ENCODE measurements at regions not wholly inside any gene's neighbourhood (a gene's known extent, or its start where the extent isn't known, plus 50 kb on each side); places are given as distances from the start of the nearest gene placed in this dataset.

DNA sequence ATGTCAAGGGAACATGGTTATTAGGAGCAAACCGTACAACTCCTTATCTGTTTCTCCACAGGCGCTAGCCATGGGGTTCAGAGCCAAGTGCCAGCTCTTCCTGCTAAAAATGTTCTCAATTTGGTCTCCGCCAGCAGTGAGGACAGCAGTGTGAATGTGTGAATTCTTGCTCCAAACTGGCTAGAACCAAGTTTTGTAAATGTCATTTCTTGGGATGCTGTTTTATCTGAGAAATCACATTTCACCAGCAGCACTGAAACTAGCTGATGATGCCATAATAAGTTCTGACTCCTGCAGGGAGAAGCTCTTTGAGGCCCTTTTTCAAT lies 140.6 kb upstream of the LGALSL start:
- DNase-seq (ENCODE audit: low read depth in 1 of 2, low spot score in 1 of 2): no peak

DNA sequence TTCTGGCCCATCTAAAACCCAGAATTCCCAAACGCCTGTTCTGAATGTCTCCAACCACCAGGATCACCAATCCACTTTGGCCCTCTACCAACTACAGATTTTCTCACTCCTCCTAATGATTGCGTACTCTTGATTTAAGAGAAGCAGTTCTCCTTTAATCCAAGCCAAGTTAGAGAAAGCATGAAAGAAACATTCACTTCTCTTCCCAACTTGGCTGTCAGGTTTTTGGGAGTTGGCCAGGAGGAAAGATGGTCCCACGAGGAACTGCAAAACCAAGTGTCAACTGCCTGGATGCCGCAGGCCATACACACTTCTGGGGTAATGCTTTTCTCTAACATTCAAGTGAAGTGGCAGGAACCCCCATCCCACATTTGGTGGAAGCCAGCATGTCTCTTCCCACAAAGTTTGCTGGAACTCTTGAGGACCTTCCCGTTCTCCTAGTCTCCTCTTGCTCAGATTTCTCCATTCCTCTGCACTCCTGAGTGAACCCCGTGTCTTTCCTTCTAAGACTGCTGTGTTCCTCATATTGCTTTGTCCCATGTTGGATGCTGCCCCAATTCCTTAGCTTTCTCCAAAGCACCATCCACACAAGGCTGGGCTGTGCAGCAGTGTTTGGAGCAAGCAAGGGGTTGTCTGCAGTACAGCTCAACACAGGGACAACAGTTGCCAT lies 138.5 kb upstream of the LGALSL start:
- no peak for DNase-seq (ENCODE audit: low read depth in 1 of 2, low spot score in 1 of 2)

DNA sequence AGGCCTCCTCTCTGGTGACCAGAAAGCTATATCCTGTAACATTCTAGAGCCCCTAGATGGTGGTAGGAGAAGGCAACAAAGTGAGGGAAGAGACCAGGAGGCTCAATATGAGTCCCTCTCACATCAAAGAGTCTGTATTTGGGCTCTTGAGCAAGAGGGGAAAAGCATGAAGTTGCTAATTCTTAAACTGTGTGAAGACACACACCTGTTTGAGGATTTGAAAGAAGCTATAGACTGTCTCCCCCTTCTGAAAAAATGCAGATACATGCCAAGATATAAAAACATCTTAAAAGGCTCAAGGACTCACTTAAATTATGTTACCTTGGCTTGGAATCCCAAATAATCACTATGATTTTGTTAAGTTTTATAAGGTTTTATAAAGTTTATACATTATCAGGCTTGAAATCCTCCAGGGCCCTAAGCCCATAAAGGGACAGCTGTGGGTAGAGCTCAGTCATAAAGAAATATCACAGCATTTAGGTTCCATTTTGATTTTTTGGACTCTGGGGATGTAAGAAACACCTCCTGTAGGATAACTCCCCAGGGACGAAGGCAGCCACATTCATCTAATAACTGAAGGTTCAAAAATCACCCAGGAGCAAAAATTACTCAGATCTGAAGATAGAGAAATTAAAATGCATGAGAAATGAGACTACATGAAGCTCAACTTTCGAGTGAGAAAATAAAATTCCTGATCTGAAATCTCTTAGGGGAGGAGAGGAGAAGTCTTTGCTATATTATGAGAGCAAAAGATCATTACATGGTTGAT lies 136.1 kb upstream of the LGALSL start:
- no peak for DNase-seq (ENCODE audit: low read depth in 1 of 2, low spot score in 1 of 2)

DNA sequence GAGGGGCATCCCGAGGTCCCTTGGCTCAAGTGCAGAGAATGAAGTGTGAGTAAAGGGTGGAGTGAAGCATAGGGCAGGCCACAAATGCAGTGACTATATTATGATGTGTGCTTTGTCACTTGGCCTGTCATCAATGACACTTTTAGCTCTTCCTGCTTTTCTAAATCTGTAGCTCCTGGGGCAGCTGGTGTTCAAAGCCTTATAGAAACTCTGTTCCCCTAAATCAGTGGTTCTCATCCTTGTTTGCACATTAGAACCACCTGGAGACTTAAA lies 135.6 kb upstream of the LGALSL start:
- DNase-seq (ENCODE audit: low read depth in 1 of 2, low spot score in 1 of 2): no peak

DNA sequence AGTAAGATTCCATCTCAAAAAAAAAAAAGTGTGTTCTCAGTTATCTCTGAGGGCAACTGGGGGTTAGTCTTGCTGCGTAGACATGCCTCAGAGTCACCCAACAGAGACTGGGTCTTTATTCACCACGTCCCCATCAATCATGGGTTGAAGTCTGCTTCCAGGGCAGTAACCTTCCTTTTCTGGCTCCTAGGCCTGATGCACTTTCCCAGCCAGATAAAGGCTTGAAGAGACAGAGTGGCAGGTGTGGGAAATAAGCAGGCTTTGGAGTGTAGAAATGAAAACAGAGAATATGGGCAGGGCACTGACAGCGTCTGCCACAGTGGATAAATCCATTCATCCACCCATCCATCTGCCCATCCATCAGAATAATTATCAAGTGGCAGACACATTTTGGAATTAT lies 134.1 kb upstream of the LGALSL start:
- DNase-seq (ENCODE audit: low read depth in 1 of 2, low spot score in 1 of 2): no peak

DNA sequence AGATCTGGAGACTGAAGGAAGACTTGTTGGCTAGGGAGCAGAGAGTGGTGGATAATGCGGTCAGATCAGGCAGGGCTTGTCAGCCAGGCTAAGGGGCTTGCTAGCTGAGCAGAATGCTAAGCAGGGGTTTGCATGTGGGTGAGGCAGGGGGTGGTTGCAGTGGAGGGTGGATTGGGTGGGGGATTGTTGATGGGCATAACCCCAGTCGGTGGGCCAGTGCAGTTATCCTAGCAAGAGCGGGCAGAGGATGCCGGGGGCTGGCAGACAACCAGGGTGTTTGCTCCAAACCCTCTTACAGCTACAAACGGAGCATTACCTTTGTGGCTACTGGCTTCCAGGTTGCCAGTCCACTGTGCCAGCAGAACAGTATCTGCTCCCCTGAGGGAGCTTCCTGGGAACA lies 131.5 kb upstream of the LGALSL start:
- DNase-seq (ENCODE audit: low read depth in 1 of 2, low spot score in 1 of 2): no peak

DNA sequence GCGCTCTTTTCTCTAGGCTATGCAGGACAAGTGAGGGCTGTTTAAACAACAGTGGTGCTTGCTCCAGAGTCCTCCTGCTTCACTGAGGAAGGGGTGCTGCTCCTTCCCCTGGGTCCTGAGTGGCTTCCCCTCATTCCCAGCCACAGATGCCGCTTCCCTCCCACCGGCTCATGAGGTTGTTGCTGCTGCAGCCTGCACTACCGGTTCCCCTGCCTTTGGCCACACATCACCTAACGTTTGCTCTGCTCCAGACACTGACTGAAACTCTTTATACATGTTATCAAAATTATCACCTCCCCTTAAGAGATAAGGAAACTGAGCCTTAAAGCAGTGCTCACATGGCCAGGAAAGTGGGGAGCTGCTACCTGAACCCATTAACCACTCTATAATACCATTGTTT lies 130.8 kb upstream of the LGALSL start:
- DNase-seq (ENCODE audit: low read depth in 1 of 2, low spot score in 1 of 2): no peak

DNA sequence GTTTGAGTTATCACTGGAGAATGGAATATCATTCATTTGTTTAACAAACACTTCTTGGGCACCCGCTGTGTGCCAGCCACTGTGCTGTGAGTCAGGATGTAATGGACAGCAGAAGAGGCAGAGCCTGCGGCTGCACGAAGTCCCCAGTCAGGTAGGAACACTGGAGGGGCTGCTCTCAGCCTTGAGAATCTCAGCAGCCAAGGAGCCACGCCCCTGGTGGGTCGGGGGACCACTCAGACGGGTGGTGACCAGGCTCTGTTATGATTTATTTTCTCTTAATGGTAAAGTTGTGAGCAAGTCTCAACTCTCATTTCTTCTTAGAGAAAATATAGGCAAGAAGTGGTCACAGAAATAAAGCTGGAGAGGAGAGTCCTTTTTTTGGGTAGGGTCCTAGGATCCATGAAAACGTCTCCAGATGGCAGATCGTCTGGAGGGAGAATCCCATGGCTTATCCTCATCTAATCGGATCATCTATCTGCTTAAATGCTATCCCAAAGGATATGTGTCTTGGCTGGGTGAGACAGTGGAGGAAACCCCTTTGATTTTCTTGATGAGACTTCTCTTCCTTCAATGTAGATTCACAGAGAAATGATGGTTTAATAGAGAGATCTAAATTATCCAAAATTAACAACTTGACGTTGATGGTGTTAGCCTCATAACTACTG lies 129.1 kb upstream of the LGALSL start:
- DNase-seq (ENCODE audit: low read depth in 1 of 2, low spot score in 1 of 2): no peak

DNA sequence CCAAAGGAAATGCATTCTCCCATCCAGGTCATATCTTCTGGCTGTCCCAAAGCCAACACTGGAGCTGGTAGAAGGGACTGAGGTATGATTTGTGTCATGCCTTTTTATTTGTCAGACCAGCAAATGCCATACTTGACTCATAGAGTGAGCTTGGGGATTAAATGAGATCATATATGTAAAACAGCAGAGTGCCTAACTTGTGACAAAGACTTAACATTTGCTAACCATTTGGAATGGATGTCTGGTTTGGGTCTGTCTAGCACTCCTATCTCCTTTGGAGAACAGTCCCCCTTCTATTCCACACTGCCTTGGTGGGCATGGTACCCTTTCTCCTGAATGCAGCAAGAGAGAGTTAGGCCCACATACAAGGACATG lies 128.5 kb upstream of the LGALSL start:
- no peak for DNase-seq (ENCODE audit: low read depth in 1 of 2, low spot score in 1 of 2)

DNA sequence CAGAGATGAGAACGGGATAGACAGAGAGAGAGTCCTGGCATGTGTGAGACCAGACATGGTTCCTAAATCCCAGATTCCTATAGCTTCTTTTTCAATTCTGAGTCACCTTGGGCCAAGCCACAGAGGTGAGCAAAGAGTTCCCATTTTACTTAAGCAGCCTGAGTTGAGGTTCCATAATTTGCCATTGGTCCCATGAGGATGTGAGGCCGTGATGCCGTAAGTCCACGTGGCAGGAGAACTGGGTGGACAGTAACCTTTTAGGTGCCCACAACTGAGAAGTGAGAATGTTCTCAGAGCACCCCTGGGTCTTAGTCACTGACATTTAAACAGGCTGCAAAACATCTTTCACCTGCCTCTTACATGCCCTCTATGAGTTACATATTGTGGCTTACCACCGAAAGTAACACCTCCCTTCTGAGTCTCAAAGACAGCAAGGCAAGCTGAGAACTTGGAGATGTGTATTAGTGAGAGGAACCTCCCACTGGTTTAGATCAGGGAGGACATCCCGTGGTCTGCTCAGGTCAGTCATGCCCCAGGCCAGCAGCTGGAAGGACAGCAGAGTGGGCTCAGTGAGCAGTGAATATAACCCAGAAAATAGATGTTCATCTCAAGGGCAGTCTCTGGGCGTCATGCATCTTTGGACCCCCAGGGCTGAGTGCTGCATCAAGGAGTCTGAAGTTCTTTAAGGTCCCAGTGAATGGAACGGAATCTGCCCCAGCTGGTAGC lies 127.9 kb upstream of the LGALSL start:
- peak in 1 of 2 donors; percentile 26 for DNase-seq (ENCODE audit: low read depth in 1 of 2, low spot score in 1 of 2)

DNA sequence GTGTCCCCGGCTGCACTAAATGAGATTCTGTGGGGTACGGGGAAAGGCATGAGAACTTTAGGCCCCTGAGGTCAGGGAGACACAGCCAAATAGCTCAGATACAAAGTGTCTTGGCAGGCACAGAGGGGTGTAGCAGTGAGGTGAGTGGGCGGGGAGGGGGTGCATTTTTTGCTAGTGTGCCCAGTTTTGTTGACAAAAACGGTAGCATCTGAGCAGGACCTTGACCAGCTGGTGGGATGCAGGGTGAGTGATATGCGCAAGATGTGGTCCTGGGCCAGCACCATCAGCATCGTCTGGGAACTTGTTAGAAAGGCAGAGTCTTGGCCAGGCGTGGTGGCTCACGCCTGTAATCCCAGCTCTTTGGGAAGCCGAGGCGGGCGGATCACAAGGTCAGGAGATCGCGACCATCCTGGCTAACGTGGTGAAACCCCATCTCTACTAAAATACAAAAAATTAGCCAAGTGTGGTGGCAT lies 127.3 kb upstream of the LGALSL start:
- no peak for DNase-seq (ENCODE audit: low read depth in 1 of 2, low spot score in 1 of 2)

DNA sequence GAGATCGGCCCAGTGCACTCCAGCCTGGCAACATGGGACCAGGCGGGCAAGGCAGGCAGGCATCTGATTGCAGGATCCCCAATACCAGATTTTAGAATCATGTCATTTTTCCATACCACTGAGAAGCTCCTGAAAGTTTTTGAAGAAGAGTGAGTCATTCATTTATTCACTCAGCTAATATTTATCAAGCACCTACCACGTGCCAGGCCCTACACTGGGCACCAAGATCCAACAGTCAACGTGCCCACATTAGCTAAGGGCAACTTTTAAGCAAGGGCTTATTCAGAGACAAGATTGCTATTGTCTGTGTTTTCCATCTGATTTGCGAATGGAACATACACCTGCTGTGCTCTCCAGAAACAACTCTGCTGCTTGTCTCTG lies 126.8 kb upstream of the LGALSL start:
- no peak for DNase-seq (ENCODE audit: low read depth in 1 of 2, low spot score in 1 of 2)

DNA sequence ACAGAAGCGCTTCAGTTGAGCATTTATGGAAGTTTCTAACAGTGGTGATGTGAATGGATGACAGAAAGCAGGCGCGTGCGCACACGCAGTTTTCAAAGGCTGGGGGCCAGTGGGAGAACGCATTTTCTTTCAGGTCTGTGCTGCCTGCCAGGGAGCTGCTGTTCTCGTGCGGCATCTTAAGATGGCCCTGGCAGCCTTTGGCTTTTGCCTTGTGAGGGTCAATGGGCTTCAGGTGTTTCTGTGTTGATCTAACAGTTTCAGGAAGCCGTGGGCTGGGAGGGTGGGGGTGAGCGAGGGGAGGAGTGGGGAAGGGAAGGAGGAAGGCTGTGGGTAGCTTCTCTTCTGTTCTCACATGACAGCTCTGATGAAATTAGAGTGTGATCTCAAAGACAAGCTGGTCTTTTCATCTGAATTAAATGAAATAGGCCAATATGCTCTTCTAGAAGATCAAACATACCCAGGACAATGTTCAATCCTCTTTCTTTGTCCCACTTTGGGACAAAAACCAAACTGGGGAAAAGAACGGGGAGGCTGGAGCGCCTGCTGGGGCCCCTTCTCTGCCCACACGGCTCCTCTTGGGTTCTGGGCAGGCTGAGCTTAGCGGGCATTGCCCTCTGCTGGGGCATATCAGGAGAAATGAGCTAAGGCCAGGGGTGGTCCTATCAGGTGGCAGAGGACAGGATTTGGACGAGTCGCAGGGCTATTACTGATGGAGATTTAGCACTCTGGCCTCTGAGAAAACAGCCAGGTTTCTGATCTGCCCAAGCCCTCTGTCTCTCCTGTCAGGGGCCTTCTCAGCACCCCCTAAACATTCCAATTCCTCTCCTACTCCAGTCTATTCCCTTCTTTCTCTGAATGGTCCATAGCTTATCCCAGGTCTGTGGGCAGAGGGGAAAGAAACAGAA lies 126.2 kb upstream of the LGALSL start:
- peak; percentile 13 to 28 for DNase-seq (ENCODE audit: low read depth in 1 of 2, low spot score in 1 of 2)

DNA sequence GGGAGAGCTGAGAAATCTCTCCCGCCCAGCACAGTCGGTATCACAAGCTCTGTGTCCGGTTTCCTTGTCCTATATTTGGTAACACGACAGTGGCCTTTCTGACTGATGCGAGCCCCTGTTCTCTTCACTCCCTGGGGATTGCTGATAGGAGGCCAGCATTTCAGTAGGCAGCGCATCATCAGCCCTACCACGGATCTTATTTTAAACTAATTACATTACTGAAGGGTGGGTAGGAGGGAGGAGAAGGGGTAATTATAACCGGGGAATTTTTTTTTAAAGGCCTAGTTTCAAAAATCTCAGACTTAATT lies 125.6 kb upstream of the LGALSL start:
- no peak for DNase-seq (ENCODE audit: low read depth in 1 of 2, low spot score in 1 of 2)

DNA sequence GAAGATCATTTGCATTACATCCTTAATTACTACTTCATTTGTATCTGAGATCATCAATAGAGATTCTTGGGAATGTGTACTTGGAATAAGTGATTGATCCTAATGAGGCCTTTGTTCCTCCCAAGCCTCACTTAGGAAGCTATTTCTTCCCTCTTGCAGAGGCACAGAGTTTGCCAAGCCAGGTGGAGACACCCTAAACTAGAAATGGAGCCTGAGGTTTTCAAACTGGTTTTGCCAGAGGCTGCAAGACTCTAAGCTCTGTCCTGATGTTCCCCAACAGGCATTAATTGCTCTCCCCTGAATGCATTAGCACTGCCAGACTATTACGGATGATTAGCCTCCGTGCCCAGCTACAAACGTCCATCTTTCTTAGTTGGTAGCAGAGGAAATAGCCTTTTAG lies 125.2 kb upstream of the LGALSL start:
- no peak for DNase-seq (ENCODE audit: low read depth in 1 of 2, low spot score in 1 of 2)

DNA sequence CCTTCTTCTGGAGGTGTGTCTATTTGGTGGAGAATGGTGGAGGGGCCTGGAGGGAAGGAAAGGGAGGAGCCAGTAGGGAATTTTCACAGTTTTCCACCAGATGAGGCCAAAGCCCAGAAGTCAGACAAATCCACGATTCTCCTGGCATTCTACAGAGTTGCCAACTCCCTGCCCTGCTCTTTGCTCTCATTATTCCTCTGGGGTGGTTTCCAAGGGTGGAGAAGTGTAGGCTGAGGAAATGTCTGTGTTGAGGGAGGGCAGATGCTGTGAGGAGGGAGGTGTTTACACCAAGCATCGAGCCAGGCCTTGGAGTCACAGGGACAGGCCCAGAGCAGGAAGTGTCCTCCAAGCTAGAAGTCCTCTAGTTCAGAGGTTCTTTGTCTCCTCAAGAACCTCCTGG lies 124.1 kb upstream of the LGALSL start:
- no peak for DNase-seq (ENCODE audit: low read depth in 1 of 2, low spot score in 1 of 2)

DNA sequence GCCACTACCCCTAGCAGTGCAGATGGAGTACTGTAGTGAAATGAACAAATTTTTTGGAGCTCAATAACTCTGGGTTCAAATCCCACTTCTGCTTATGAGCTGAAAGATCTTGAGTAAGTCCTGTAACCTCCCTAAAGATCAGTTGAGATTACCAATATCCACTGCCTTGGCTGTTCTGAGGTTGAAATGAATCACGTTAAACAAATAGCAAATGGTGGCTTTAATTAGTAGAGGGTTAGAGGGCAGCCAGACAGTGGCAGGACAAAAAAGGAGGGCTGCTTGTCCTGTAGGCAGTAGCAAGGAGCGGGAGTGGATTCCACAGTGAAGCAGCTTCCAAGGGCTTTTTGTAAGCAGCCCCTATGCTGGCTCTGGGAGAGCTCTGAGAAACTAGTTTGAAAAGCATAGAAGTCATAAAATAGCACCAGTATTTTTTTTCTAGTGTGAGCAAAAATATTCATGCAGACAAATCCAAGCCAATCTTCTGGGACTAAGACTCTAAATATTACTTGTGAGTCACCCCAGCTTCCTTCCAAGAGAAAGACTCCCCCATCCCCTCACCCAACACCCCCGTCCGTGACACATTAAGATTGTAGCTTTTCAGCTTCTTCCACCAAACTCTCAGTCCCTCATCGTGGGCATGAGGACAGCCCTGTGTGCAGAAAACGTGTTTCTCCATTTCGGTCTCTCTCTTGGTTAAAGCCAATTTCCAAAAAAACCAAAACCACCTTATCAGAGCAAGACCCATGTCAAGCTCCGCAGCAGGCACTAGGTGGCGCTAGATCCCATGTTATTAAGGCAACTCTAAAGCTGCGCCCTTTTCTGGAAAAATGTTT lies 123.5 kb upstream of the LGALSL start:
- peak; percentile 49 to 55 for DNase-seq (ENCODE audit: low read depth in 1 of 2, low spot score in 1 of 2)

DNA sequence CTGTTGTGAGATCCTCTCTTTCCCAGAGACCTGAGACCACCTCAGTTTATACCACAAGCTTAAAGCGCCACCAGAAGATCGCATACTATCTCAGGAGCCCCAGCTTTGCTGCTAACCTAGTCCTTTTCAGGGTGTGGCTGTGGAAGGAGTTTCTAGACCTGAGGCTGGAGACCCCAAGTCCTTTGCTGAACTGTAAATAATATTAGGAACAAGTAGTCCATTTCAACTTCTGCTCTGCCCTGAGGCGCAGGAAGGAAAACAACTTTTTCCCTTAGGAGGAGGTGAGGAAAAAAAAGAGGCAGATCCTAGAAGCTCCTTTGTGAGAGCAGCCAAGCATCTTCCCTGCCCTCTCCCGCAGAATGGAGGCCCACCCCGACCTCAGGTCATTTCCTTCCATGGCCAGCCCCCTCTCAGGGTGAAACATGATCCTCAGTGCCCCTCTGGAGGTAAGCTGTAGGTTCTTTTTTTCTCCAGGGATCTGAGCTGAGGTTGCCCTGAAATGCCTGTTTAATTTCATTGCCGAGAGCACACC lies 122.8 kb upstream of the LGALSL start:
- DNase-seq (ENCODE audit: low read depth in 1 of 2, low spot score in 1 of 2): no peak

DNA sequence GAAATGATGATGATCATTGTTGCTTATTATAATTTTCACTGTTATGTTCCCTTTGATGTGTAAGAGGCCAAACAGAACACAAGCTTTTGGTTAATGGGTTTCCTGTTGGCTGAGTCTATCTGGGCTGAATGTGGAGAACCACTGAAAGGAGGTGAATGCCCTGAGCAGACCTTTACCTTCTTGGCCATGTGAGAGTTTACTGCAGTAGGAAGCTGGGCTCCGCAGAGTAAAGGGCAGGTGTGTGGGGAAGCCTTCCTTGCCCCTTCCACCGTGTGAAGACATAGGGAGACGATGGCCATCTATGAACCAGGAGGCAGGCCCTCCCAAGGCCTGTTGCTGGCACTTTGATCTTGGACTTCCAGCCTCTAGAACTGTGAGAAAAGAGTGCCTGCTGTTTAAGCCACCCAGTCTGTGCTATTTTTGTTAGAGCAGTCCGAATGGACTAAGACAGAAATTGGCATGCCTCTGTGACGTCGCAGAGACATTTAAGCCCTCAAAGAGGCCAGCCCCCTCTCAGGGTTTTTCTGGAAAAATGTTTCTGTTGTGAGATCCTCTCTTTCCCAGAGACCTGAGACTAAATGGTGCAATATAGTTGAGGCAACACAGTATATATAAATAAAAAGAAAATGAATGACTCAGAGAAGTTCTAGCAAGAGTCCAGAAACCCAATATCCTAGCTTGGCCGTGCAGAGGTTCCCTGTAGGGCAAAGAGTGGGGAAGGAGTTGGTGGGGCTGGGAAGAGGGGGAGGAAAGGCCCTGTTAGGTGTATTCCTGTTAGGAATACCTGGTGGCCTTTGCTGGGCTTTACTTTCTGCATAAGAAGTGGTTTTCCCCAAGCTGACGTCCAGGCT lies 121.9 kb upstream of the LGALSL start:
- DNase-seq (ENCODE audit: low read depth in 1 of 2, low spot score in 1 of 2): no peak

Measured in activated T-helper 1 cell treated with anti-CD3 and anti-CD28 coated beads, Interleukin-2, amount 50 U/mL, for 16 hours (primary cell).